ENCODE measurements at regions not wholly inside any gene's neighbourhood (a gene's known extent, or its start where the extent isn't known, plus 50 kb on each side); places are given as distances from the start of the nearest gene placed in this dataset.
"Not testable (repeated sequence)": the region's sequence is repeated elsewhere in the genome, so short reads cannot be mapped to it uniquely, and the experiment has no call there.

DNA sequence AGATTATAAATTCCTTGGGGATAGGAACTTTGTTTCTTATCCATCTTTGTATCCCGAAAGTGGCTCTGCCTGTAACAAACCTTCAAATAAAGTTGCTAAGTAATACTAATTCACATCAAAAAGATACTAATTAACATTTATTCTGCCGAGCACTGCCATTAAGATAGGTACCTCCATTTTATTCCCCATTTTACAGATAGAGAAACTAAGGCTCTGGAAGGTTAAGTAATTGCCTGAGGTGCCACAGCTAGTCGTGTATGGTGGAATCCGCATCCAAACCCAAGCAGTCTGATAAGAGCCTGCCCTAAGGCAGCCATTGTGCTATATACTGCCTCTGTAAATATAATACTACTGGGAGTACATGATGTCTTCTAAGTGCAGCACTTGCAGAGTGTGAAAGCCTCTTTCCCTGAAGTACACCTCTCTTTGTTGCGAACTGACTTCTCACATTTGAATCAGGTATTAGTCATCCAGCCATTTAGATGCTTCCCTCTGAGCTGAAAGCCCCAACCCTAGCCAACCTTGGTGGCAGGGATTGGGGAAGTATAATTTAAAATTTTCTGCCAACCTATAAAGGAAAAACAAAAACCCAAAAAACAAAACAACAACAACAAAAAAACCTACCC, 78.5 kb upstream of the CHD2 start:
- Histone ChIP-seq H3K4me1 (ENCODE audit: insufficient read depth) (peaks cover 2% of the 10 kb centered on the region), H3K27ac (no peak overlapping the region), H3K27me3 (no peaks in the 10 kb centered on the region), H3K36me3 (no peaks in the 10 kb centered on the region), H3K4me3 (no peak overlapping the region), H3K9me3 (no peaks in the 10 kb centered on the region)
- intact Hi-C loops (cut with DNase I) = no loop called here
- TF ChIP-seq EP300 (IDR thresholded peaks at IDR 0.05) (no peak), POLR2A (IDR thresholded peaks at IDR 0.05) (no peak)
- TF ChIP-seq, protein P1, sequence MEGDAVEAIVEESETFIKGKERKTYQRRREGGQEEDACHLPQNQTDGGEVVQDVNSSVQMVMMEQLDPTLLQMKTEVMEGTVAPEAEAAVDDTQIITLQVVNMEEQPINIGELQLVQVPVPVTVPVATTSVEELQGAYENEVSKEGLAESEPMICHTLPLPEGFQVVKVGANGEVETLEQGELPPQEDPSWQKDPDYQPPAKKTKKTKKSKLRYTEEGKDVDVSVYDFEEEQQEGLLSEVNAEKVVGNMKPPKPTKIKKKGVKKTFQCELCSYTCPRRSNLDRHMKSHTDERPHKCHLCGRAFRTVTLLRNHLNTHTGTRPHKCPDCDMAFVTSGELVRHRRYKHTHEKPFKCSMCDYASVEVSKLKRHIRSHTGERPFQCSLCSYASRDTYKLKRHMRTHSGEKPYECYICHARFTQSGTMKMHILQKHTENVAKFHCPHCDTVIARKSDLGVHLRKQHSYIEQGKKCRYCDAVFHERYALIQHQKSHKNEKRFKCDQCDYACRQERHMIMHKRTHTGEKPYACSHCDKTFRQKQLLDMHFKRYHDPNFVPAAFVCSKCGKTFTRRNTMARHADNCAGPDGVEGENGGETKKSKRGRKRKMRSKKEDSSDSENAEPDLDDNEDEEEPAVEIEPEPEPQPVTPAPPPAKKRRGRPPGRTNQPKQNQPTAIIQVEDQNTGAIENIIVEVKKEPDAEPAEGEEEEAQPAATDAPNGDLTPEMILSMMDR (IDR thresholded peaks at IDR 0.05) = no peak
- no peak for DNase-seq
- 91 to 96% (median 94%) methylated on average over 5 of the region's 5 CpGs for WGBS, 3 donors

DNA sequence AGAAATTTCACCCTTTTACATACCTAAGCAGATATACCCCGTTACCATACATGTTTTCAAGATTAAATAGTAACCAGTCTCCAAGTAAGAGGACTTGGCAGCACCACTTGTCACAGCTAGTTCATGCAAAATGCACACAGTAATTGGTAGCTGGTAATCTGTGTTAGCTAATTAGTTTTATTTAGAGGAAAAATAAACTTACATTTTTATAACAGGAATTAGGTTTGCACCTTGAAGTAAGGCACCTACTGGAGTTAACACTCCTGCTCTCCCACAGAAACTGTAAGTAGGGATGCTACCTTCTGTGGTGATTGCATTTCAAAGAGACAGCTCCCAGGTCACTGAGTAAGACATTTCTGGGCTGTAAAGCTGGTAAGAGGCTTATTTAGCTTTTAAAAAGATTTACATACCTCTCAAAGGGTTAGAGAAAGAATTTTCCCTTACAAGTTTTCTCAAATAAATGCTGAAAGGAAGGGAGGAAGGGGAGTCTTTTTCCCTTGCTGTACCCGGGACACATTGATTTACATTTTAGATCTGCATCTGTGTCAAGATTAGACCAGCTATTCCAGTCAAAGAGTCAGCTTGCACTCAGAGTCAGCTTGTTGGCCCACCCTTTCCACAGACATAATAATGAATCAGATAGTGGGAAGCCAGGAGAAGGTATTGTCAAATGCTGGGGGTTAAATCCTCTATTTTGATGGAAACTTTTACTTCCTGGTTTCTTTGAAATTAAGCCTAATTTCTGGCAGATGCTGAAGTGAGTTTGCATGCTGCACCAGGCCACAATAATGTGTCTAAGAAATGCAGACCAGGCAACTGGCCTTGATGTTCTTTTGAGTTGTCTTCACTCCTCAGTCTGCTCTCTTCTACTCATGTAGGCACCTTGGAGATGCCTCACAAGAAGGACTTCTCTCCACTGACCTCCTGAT, 77.6 kb upstream of the CHD2 start:
- no peak overlapping the region for H3K4me3 ChIP-seq
- H3K36me3 ChIP-seq = no peaks in the 10 kb centered on the region
- intact Hi-C loops (cut with DNase I) = no loop called here
- H3K27me3 ChIP-seq = no peaks in the 10 kb centered on the region
- H3K27ac ChIP-seq = no peak overlapping the region
- no peaks in the 10 kb centered on the region for H3K9me3 ChIP-seq
- WGBS, 3 donors = 38 to 51% (median 43%) methylated on average over 2 of the region's 2 CpGs
- no peak for DNase-seq
- H3K4me1 ChIP-seq (ENCODE audit: insufficient read depth) = peaks cover 2% of the 10 kb centered on the region
- TF ChIP-seq, protein P1 (IDR thresholded peaks at IDR 0.05) = no peak
- TF ChIP-seq EP300 (IDR thresholded peaks at IDR 0.05) = no peak

DNA sequence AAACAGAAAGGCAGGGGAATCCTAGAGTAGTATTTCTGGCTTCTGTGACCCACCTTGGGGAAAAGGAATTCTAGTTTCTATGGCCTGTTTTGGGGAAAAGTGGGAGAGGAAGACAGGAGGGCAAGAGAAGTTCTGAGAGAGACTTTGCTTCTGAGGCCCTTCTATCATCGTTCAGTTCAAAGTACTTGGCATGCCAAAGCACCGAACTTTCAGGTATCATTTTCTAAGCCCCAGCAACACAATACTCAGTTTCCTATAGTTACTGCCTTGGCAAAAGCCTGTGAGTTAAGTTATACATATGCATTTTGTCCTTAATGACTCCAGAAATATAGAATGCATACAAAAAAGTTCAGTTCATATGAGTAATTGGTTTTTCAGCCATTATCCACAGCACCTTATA, 74.1 kb upstream of the CHD2 start:
- Histone ChIP-seq H3K27ac (no peak overlapping the region), H3K4me1 (ENCODE audit: insufficient read depth) (peaks cover 5% of the 10 kb centered on the region), H3K27me3 (no peaks in the 10 kb centered on the region), H3K4me3 (no peak overlapping the region), H3K36me3 (no peaks in the 10 kb centered on the region), H3K9me3 (no peaks in the 10 kb centered on the region)
- TF ChIP-seq EP300 (IDR thresholded peaks at IDR 0.05) (no peak), POLR2A (IDR thresholded peaks at IDR 0.05) (no peak)
- TF ChIP-seq, protein P1 (IDR thresholded peaks at IDR 0.05) = no peak
- WGBS, 3 donors = 85 to 89% (median 88%) methylated on average over 2 of the region's 2 CpGs
- no peak for DNase-seq
- intact Hi-C loops (cut with DNase I) = no loop called here

DNA sequence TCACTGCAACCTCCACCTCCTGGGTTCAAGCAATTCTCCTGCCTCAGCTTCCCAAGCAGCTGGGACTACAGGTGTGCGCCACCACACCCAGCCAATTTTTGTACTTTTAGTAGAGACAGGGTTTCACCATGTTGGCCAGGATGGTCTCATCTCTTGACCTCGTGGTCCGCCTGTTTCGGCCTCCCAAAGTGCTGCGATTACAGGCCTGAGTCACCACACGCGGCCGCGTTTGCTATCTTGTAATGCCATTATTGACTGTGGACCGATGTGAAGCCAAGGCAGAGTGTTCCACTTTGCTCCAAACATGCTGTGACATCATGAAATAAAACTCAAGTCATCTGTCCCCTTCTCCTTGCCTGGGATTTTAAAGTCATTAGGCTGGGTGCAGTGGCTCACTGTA, 72.1 kb upstream of the CHD2 start:
- H3K27me3 ChIP-seq; intact Hi-C loops (cut with DNase I); DNase-seq; H3K4me3 ChIP-seq; H3K36me3 ChIP-seq; H3K9me3 ChIP-seq; H3K27ac ChIP-seq: not testable (repeated sequence)
- 97 to 98% (median 97%) methylated on average over 10 of the region's 10 CpGs for WGBS, 3 donors
- peaks cover 11% of the 10 kb centered on the region for H3K4me1 ChIP-seq (ENCODE audit: insufficient read depth)

DNA sequence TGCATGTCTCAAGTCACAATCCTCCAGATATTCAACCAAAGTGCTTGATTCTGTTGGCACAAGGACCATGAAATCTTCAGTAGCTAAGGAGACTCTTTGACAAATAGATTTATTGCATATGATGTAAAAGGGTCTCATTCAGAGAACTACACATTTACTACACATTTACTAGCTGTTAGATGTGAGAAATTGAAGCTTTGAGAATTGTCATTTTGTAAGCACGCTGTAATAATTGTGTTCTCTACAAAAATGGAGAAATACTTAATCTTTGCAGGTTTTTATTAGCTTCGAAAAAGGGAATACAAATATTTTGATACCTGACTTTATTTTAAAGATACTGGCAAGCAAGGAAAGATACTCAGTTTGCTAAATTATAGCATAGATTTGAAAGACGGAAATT, 70.2 kb upstream of the CHD2 start:
- no peak overlapping the region for H3K4me3 ChIP-seq
- TF ChIP-seq POLR2A (IDR thresholded peaks at IDR 0.05) (no peak), EP300 (IDR thresholded peaks at IDR 0.05) (no peak)
- TF ChIP-seq, protein P1 (IDR thresholded peaks at IDR 0.05) = no peak
- peaks cover 16% of the 10 kb centered on the region for H3K4me1 ChIP-seq (ENCODE audit: insufficient read depth)
- intact Hi-C loops (cut with DNase I) = loop anchor here in 2 of 4 donors (2.0 to 5.0 kb wide), 3 partner anchors 47 to 77 kb away; no protein-coding TSS in a partner anchor
- WGBS, 3 donors = 82 to 90% (median 90%) methylated on average over 3 of the region's 3 CpGs
- H3K36me3 ChIP-seq = no peaks in the 10 kb centered on the region
- no peaks in the 10 kb centered on the region for H3K9me3 ChIP-seq
- no peaks in the 10 kb centered on the region for H3K27me3 ChIP-seq
- H3K27ac ChIP-seq = peak overlapping the region in 1 of 2 donors; percentile 86
- DNase-seq = no peak
